ENCODE measurements at regions not wholly inside any gene's neighbourhood (a gene's known extent, or its start where the extent isn't known, plus 50 kb on each side); places are given as distances from the start of the nearest gene placed in this dataset.

GRCh38 chr3:72312339-72312738 is 527.4 kb upstream of the PROK2 start:
- TF ChIP-seq CTCF (IDR thresholded peaks at IDR 0.05): no peak
- no peak for TF ChIP-seq POLR2A (IDR thresholded peaks at IDR 0.05; ENCODE audit: low read depth)

Data from esophagus muscularis mucosa (tissue), 3 donors.